Neural progenitor cell (in vitro differentiated cells): ENCODE measurements at regions not wholly inside any gene's neighbourhood (a gene's known extent, or its start where the extent isn't known, plus 50 kb on each side); places are given as distances from the start of the nearest gene placed in this dataset.

Experiments used
- DNase-seq: peaks from one replicate; pipeline ENCODE4 v3.0.0-alpha.2; 2016; ENCODE audit warnings: low spot score
- H2AFZ ChIP-seq: fragments of 200-600 bp; sonication (generic); replicated peaks from 2 replicates; pipeline ENCODE4 v1.6.1; 2016; ENCODE audit warnings: antibody characterized with exemption
- H3F3A ChIP-seq: fragments of 200-600 bp; sonication (generic); 2 replicates; pipeline ENCODE4 v1.6.1; 2016; ENCODE audit warnings: antibody characterized with exemption, low read depth
- H3K27ac ChIP-seq: fragments of 200-600 bp; sonication (generic); 2 replicates; pipeline ENCODE4 v1.5.1; 2016; ENCODE audit warnings: mild to moderate bottlenecking
- H3K27me3 ChIP-seq: fragments of 200-600 bp; sonication (generic); 2 replicates; pipeline ENCODE4 v1.6.1; 2016; ENCODE audit warnings: mild to moderate bottlenecking, moderate library complexity
- H3K36me3 ChIP-seq: fragments of 200-600 bp; sonication (generic); 2 replicates; pipeline ENCODE4 v1.5.1; 2016
- H3K4me1 ChIP-seq: fragments of 200-600 bp; sonication (generic); 2 replicates; pipeline ENCODE4 v1.6.1; 2016; ENCODE audit warnings: mixed run types
- H3K4me2 ChIP-seq: fragments of 200-600 bp; sonication (generic); 2 replicates; pipeline ENCODE4 v1.6.1; 2016
- H3K4me3 ChIP-seq: fragments of 200-600 bp; sonication (generic); 2 replicates; pipeline ENCODE4 v1.5.1; 2016
- H3K79me2 ChIP-seq: fragments of 200-600 bp; sonication (generic); 2 replicates; pipeline ENCODE4 v1.6.1; 2016; ENCODE audit warnings: low read depth
- H3K9ac ChIP-seq: fragments of 200-600 bp; sonication (generic); 2 replicates; pipeline ENCODE4 v1.6.1; 2016
- H3K9me3 ChIP-seq: fragments of 200-600 bp; sonication (generic); 2 replicates; pipeline ENCODE4 v1.5.1; 2016; ENCODE audit warnings: low read depth
- H4K20me1 ChIP-seq: fragments of 200-600 bp; sonication (generic); 2 replicates; pipeline ENCODE4 v1.6.1; 2016; ENCODE audit warnings: low read depth
- H3K27ac Mint-ChIP-seq: 3 replicates; pipeline ENCODE4 v1.8.0; 2021; ENCODE audit warnings: mixed read lengths
- H3K27me3 Mint-ChIP-seq: 2 replicates; pipeline ENCODE4 v1.8.0; 2022; ENCODE audit warnings: low read depth, mild to moderate bottlenecking, inconsistent platforms, moderate library complexity, mixed read lengths; ENCODE audit not compliant: insufficient read depth
- H3K36me3 Mint-ChIP-seq: 3 replicates; pipeline ENCODE4 v1.8.0; 2021; ENCODE audit warnings: mixed read lengths
- H3K4me1 Mint-ChIP-seq: 3 replicates; pipeline ENCODE4 v1.8.0; 2021; ENCODE audit warnings: mixed read lengths
- H3K4me3 Mint-ChIP-seq: 3 replicates; pipeline ENCODE4 v1.8.0; 2021; ENCODE audit warnings: mild to moderate bottlenecking, moderate library complexity, mixed read lengths
- H3K9me3 Mint-ChIP-seq: 3 replicates; pipeline ENCODE4 v1.8.0; 2020; ENCODE audit warnings: mixed read lengths
- EZH2 ChIP-seq: fragments of 200-600 bp; sonication (generic); IDR thresholded peaks from 2 replicates; pipeline ENCODE4 v1.6.1; 2017; ENCODE audit warnings: antibody characterized with exemption, mild to moderate bottlenecking, moderate library complexity
- EZH2phosphoT487 ChIP-seq: fragments of 200-600 bp; sonication (generic); IDR thresholded peaks from 2 replicates; pipeline ENCODE4 v1.6.1; 2017; ENCODE audit warnings: antibody characterized with exemption
- TF ChIP-seq, protein P1 (sequence below): fragments of 200-600 bp; sonication (generic); IDR thresholded peaks from 2 replicates; pipeline ENCODE4 v1.5.1; 2017; ENCODE audit warnings: antibody characterized with exemption, mild to moderate bottlenecking

DNA sequence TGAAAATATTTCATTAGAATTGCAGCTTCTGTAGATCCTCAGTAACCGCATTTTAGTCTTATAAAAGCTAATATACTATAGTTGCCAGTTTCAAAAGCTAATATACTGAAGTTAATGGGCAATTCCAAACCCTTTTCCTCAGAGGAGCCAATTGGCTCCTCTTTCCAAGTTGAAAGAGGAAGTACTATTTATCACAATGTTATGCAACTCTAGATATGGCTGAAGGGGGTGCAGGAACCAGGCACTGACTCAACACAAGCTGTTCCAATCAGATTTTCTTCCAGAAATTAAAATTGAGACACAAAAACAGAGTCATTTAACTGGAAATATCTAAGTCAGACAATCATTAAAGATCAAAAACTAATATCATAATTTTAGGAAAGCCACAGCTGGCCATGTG is 258.9 kb downstream of the PCDH20 start:
- no peak overlapping the region for H3K9ac ChIP-seq
- H3K27me3 ChIP-seq: no peaks in the 10 kb centered on the region
- H3K4me1 ChIP-seq: no peaks in the 10 kb centered on the region
- no peak overlapping the region for H3K4me3 ChIP-seq
- no peaks in the 10 kb centered on the region for H3F3A ChIP-seq
- no peak overlapping the region for H3K4me3 Mint-ChIP-seq
- H3K27ac ChIP-seq: no peak overlapping the region
- H3K4me2 ChIP-seq: no peak overlapping the region
- no peak overlapping the region for H3K27ac Mint-ChIP-seq
- no peak for TF ChIP-seq EZH2
- TF ChIP-seq EZH2phosphoT487: no peak
- TF ChIP-seq, protein P1, sequence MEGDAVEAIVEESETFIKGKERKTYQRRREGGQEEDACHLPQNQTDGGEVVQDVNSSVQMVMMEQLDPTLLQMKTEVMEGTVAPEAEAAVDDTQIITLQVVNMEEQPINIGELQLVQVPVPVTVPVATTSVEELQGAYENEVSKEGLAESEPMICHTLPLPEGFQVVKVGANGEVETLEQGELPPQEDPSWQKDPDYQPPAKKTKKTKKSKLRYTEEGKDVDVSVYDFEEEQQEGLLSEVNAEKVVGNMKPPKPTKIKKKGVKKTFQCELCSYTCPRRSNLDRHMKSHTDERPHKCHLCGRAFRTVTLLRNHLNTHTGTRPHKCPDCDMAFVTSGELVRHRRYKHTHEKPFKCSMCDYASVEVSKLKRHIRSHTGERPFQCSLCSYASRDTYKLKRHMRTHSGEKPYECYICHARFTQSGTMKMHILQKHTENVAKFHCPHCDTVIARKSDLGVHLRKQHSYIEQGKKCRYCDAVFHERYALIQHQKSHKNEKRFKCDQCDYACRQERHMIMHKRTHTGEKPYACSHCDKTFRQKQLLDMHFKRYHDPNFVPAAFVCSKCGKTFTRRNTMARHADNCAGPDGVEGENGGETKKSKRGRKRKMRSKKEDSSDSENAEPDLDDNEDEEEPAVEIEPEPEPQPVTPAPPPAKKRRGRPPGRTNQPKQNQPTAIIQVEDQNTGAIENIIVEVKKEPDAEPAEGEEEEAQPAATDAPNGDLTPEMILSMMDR: no peak
- H3K36me3 ChIP-seq: no peaks in the 10 kb centered on the region
- no peaks in the 10 kb centered on the region for H3K9me3 ChIP-seq
- H3K4me1 Mint-ChIP-seq: no peaks in the 10 kb centered on the region
- no peaks in the 10 kb centered on the region for H3K9me3 Mint-ChIP-seq
- H3K27me3 Mint-ChIP-seq: no peaks in the 10 kb centered on the region
- no peak for DNase-seq
- H3K36me3 Mint-ChIP-seq: no peaks in the 10 kb centered on the region
- H3K79me2 ChIP-seq: no peaks in the 10 kb centered on the region
- no peak overlapping the region for H2AFZ ChIP-seq
- no peaks in the 10 kb centered on the region for H4K20me1 ChIP-seq

- Mint-ChIP-seq H3K4me3 (no peak overlapping the region), H3K27me3 (no peaks in the 10 kb centered on the region), H3K36me3 (no peaks in the 10 kb centered on the region), H3K4me1 (peaks cover 11% of the 10 kb centered on the region), H3K27ac (no peak overlapping the region), H3K9me3 (no peaks in the 10 kb centered on the region)
- Histone ChIP-seq H3K4me2 (peak overlapping the region; percentile 28), H3K9me3 (no peaks in the 10 kb centered on the region), H2AFZ (peak overlapping the region; percentile 12), H3K9ac (no peak overlapping the region), H3K27me3 (no peaks in the 10 kb centered on the region), H3K36me3 (no peaks in the 10 kb centered on the region), H3K79me2 (no peaks in the 10 kb centered on the region), H3K4me1 (peaks cover 38% of the 10 kb centered on the region), H3F3A (peaks cover 19% of the 10 kb centered on the region), H4K20me1 (no peaks in the 10 kb centered on the region), H3K27ac (no peak overlapping the region), H3K4me3 (no peak overlapping the region)
- DNase-seq: peak; percentile 55
- TF ChIP-seq EZH2: no peak
Observed at GRCh38 chr13:61151062-61151461, 264.6 kb downstream of the PCDH20 start.

- H2AFZ ChIP-seq: no peak overlapping the region
- H3K4me2 ChIP-seq: peak overlapping the region; percentile 63
- Mint-ChIP-seq H3K27ac (no peak overlapping the region), H3K9me3 (peaks cover 3% of the 10 kb centered on the region), H3K27me3 (no peaks in the 10 kb centered on the region), H3K36me3 (no peaks in the 10 kb centered on the region), H3K4me1 (peaks cover 11% of the 10 kb centered on the region), H3K4me3 (no peak overlapping the region)
- H3K79me2 ChIP-seq: no peaks in the 10 kb centered on the region
- peaks cover 38% of the 10 kb centered on the region for H3K4me1 ChIP-seq
- peak; percentile 76 for DNase-seq
- no peak overlapping the region for H3K9ac ChIP-seq
- no peaks in the 10 kb centered on the region for H3K27me3 ChIP-seq
- H4K20me1 ChIP-seq: no peaks in the 10 kb centered on the region
- H3F3A ChIP-seq: peaks cover 19% of the 10 kb centered on the region
- TF ChIP-seq EZH2 (no peak), EZH2phosphoT487 (no peak)
- TF ChIP-seq, protein P1: no peak
- H3K4me3 ChIP-seq: no peak overlapping the region
- no peaks in the 10 kb centered on the region for H3K36me3 ChIP-seq
- no peaks in the 10 kb centered on the region for H3K9me3 ChIP-seq
- H3K27ac ChIP-seq: peak overlapping the region; percentile 89
Observed at GRCh38 chr13:61149331-61149730, 266.3 kb downstream of the PCDH20 start.

DNA sequence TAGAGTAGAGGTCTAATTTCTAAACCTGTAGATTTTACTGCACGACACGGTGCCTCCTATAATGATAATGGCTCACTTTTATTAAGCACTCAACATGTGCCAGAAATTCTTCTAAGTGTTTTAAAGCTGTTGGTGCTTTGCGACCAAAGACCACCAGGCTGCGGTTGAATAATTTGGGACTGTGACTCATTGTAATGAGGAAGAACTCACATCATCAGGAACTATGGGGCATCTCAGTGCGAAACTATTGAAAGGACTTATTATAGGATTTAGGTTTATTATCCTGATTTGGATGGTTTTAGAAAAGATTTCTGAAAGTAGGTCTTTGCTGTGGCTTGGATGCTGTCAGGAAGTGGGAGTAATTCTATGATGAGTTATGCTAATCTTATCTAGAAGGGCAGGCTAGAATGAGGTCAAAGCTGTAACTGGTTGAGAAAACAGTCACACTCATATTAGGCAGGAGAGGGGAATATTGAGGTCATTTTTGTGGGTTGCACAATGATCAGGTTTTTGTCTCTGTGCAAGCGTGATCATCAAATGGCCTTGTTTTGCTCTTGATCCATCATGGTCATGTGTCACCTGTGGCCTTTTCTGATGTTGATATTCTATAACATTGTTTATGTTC is 266.8 kb downstream of the PCDH20 start:
- Histone ChIP-seq H3K79me2 (no peaks in the 10 kb centered on the region), H2AFZ (no peak overlapping the region), H3K27ac (peak overlapping the region; percentile 89), H4K20me1 (no peaks in the 10 kb centered on the region), H3K36me3 (no peaks in the 10 kb centered on the region), H3K4me3 (no peak overlapping the region), H3F3A (peaks cover 19% of the 10 kb centered on the region), H3K27me3 (no peaks in the 10 kb centered on the region), H3K4me1 (peaks cover 38% of the 10 kb centered on the region), H3K4me2 (peak overlapping the region; percentile 63), H3K9ac (no peak overlapping the region), H3K9me3 (no peaks in the 10 kb centered on the region)
- peak; percentile 29 for DNase-seq
- peaks cover 3% of the 10 kb centered on the region for H3K9me3 Mint-ChIP-seq
- no peak overlapping the region for H3K4me3 Mint-ChIP-seq
- TF ChIP-seq, protein P1: no peak
- TF ChIP-seq EZH2phosphoT487 (no peak), EZH2 (no peak)
- no peaks in the 10 kb centered on the region for H3K27me3 Mint-ChIP-seq
- H3K4me1 Mint-ChIP-seq: peaks cover 11% of the 10 kb centered on the region
- H3K27ac Mint-ChIP-seq: no peak overlapping the region
- H3K36me3 Mint-ChIP-seq: no peaks in the 10 kb centered on the region
